ENCODE measurements at regions not wholly inside any gene's neighbourhood (a gene's known extent, or its start where the extent isn't known, plus 50 kb on each side); places are given as distances from the start of the nearest gene placed in this dataset.

- TF ChIP-seq CTCF (IDR thresholded peaks at IDR 0.05; ENCODE audit: unreplicated experiment) = no peak
- Mint-ChIP-seq H3K27me3 (ENCODE audit: unreplicated experiment) (no peaks in the 10 kb centered on the region), H3K4me3 (ENCODE audit: low read depth, unreplicated experiment) (no peak overlapping the region), H3K9me3 (ENCODE audit: low read depth, unreplicated experiment) (peaks cover 3% of the 10 kb centered on the region), H3K4me1 (ENCODE audit: low read depth, unreplicated experiment) (peaks cover 93% of the 10 kb centered on the region), H3K27ac (ENCODE audit: unreplicated experiment) (peak overlapping the region; percentile 27), H3K36me3 (ENCODE audit: insufficient read depth, unreplicated experiment) (peaks cover 19% of the 10 kb centered on the region)
- peak; percentile 36 for DNase-seq
- CTCF ChIA-PET = no interaction called here
- BruUV-seq (replicated peaks) = no TSS peak
- intact Hi-C loops (cut with micrococcal nuclease; ENCODE audit: unreplicated experiment) = loop anchor here (10.0 kb wide), 2 partner anchors 160 to 240 kb away; no protein-coding TSS in a partner anchor
Measured at GRCh38 chr16:51404386-51404785, 253.3 kb upstream of the SALL1 start.

GRCh38 chr16:51402785-51403184 is 251.7 kb upstream of the SALL1 start:
- CTCF ChIA-PET = no interaction called here
- Mint-ChIP-seq H3K36me3 (ENCODE audit: insufficient read depth, unreplicated experiment) (peaks cover 13% of the 10 kb centered on the region), H3K27me3 (ENCODE audit: unreplicated experiment) (no peaks in the 10 kb centered on the region), H3K27ac (ENCODE audit: unreplicated experiment) (peak overlapping the region; percentile 4), H3K4me3 (ENCODE audit: low read depth, unreplicated experiment) (no peak overlapping the region), H3K4me1 (ENCODE audit: low read depth, unreplicated experiment) (peaks cover 87% of the 10 kb centered on the region), H3K9me3 (ENCODE audit: low read depth, unreplicated experiment) (peaks cover 3% of the 10 kb centered on the region)
- no peak for DNase-seq
- no TSS peak for BruUV-seq (replicated peaks)
- intact Hi-C loops (cut with micrococcal nuclease; ENCODE audit: unreplicated experiment) = loop anchor here (10.0 kb wide), 2 partner anchors 158 to 238 kb away; no protein-coding TSS in a partner anchor
- TF ChIP-seq CTCF (IDR thresholded peaks at IDR 0.05; ENCODE audit: unreplicated experiment) = no peak

GRCh38 chr16:51402298-51402697 is 251.2 kb upstream of the SALL1 start:
- no peak overlapping the region for H3K4me3 Mint-ChIP-seq (ENCODE audit: low read depth, unreplicated experiment)
- no TSS peak for BruUV-seq (replicated peaks)

GRCh38 chr16:51401673-51402072 is 250.6 kb upstream of the SALL1 start:
- TF ChIP-seq CTCF (IDR thresholded peaks at IDR 0.05; ENCODE audit: unreplicated experiment) = no peak
- Mint-ChIP-seq H3K4me1 (ENCODE audit: low read depth, unreplicated experiment) (peaks cover 78% of the 10 kb centered on the region), H3K27ac (ENCODE audit: unreplicated experiment) (no peak overlapping the region), H3K27me3 (ENCODE audit: unreplicated experiment) (no peaks in the 10 kb centered on the region), H3K4me3 (ENCODE audit: low read depth, unreplicated experiment) (no peak overlapping the region), H3K36me3 (ENCODE audit: insufficient read depth, unreplicated experiment) (peaks cover 13% of the 10 kb centered on the region), H3K9me3 (ENCODE audit: low read depth, unreplicated experiment) (peaks cover 3% of the 10 kb centered on the region)
- intact Hi-C loops (cut with micrococcal nuclease; ENCODE audit: unreplicated experiment) = loop anchor here (10.0 kb wide), 2 partner anchors 157 to 237 kb away; no protein-coding TSS in a partner anchor
- CTCF ChIA-PET = no interaction called here
- no TSS peak for BruUV-seq (replicated peaks)
- DNase-seq = no peak

More at GRCh38 chr16:51402298-51402697, 251.2 kb upstream of the SALL1 start:
- intact Hi-C loops (cut with micrococcal nuclease; ENCODE audit: unreplicated experiment) = loop anchor here (10.0 kb wide), 2 partner anchors 157 to 237 kb away; no protein-coding TSS in a partner anchor
- H3K9me3 Mint-ChIP-seq (ENCODE audit: low read depth, unreplicated experiment) = peaks cover 3% of the 10 kb centered on the region
- no peak for TF ChIP-seq CTCF (IDR thresholded peaks at IDR 0.05; ENCODE audit: unreplicated experiment)
- peaks cover 13% of the 10 kb centered on the region for H3K36me3 Mint-ChIP-seq (ENCODE audit: insufficient read depth, unreplicated experiment)
- no peaks in the 10 kb centered on the region for H3K27me3 Mint-ChIP-seq (ENCODE audit: unreplicated experiment)
- no peak overlapping the region for H3K27ac Mint-ChIP-seq (ENCODE audit: unreplicated experiment)
- CTCF ChIA-PET = no interaction called here
- H3K4me1 Mint-ChIP-seq (ENCODE audit: low read depth, unreplicated experiment) = peaks cover 84% of the 10 kb centered on the region
- DNase-seq = no peak

All from Calu3 (cell line).